ENCODE measurements at regions not wholly inside any gene's neighbourhood (a gene's known extent, or its start where the extent isn't known, plus 50 kb on each side); places are given as distances from the start of the nearest gene placed in this dataset.

DNA sequence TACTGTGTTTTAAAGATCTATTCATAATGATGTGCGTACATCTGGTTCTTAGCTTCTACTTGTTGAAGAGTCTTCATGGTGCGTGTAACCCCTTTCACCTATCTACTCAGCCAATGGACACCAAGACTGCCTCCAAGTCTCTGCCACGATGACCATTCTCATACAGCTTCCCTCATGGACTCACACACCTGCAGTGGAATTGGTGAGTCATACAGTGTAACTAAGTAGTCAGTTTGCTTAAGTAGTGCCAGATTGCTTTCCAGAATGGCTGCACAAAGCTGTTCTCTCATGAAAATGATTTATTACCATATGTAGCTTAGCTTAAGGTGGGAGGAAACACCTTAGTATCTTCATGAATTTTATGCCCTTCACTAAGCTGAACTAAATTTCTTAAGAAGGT is 112.3 kb downstream of the AKAP11 start:
- Histone ChIP-seq H4K20me1 (replicated peaks in 1 of 2; ENCODE audit: control insufficient read depth in 1 of 2, insufficient read depth in 2 of 2, low read length in 2 of 2) (no peaks in the 10 kb centered on the region), H3K18ac (ENCODE audit: extremely low read depth, low read length) (no peak overlapping the region), H3K14ac (ENCODE audit: insufficient read length) (no peak overlapping the region), H3K23ac (ENCODE audit: insufficient read length) (no peak overlapping the region), H3K56ac (replicated peaks; ENCODE audit: insufficient read length, low read depth, low read length) (no peak overlapping the region), H3K4me1 (replicated peaks in 1 of 4; ENCODE audit: control insufficient read depth in 3 of 4, insufficient read depth in 4 of 4, low read length in 3 of 4) (no peaks in the 10 kb centered on the region), H3K4me3 (ENCODE audit: extremely low read depth in 1 of 4, insufficient read depth in 2 of 4, low read depth in 3 of 4, low read length in 4 of 4) (no peak overlapping the region), H2AFZ (ENCODE audit: low read length) (no peak overlapping the region), H2BK12ac (ENCODE audit: low read depth, low read length) (no peak overlapping the region), H3K79me1 (ENCODE audit: low read depth, low read length) (no peaks in the 10 kb centered on the region), H3K27me3 (replicated peaks in 1 of 4; ENCODE audit: control insufficient read depth in 3 of 4, extremely low read depth in 1 of 4, insufficient read depth in 3 of 4, low read length in 3 of 4) (no peaks in the 10 kb centered on the region), H3K36me3 (ENCODE audit: control insufficient read depth in 2 of 4, insufficient read depth in 4 of 4, low read length in 3 of 4) (no peaks in the 10 kb centered on the region), H2BK15ac (ENCODE audit: low read length) (no peak overlapping the region), H3K23me2 (ENCODE audit: low read depth, low read length) (no peaks in the 10 kb centered on the region; the same call in 1 of the 2 replicates), H4K91ac (replicated peaks; ENCODE audit: insufficient read length, low read length) (no peak overlapping the region), H2BK5ac (ENCODE audit: low read depth, low read length) (no peak overlapping the region), H2BK20ac (ENCODE audit: low read length) (no peak overlapping the region), H3K9ac (replicated peaks in 1 of 4; ENCODE audit: extremely low read depth in 1 of 4, low read depth in 3 of 4, low read length in 3 of 4) (no peak overlapping the region), H3K4ac (replicated peaks; ENCODE audit: insufficient read length, low read depth, low read length) (no peak overlapping the region), H3K79me2 (ENCODE audit: control insufficient read depth in 1 of 2, insufficient read depth in 2 of 2, low read length in 2 of 2) (no peaks in the 10 kb centered on the region), H2AK5ac (ENCODE audit: low read depth, low read length) (no peak overlapping the region), H3K4me2 (ENCODE audit: insufficient read depth in 1 of 2, low read depth in 2 of 2, low read length in 2 of 2) (no peak overlapping the region), H2BK120ac (replicated peaks; ENCODE audit: low read depth, low read length) (no peak overlapping the region), H4K8ac (ENCODE audit: extremely low read depth, insufficient read depth, low read length) (no peak overlapping the region), H3K27ac (ENCODE audit: low read depth, low read length) (no peak overlapping the region), H4K5ac (ENCODE audit: insufficient read length, low read depth, low read length) (no peak overlapping the region), H3K9me3 (ENCODE audit: insufficient read depth in 2 of 2, low read depth in 1 of 2, low read length in 1 of 2) (peaks cover 0 to 4% of the 10 kb centered on the region in 2 experiments; a peak in 1 of 4 replicates)
- DNase-seq (ENCODE audit: low read depth in 1 of 2, low spot score in 2 of 2), result no peak
- CTCF ChIA-PET (ENCODE audit: partially characterized antibody), result interaction anchor here (0.9 kb wide), 2 partner anchors 94 to 96 kb away, joined by 3 read pairs; no protein-coding TSS in a partner anchor
- 96% methylated on average over 3 of the region's 3 CpGs; no CpG with 5 or more reads in 1 of the 2 experiments for WGBS, 2 experiments (ENCODE audit: extremely low coverage in 1 of 2, insufficient coverage in 1 of 2, insufficient read length in 1 of 2, insufficient replicate concordance in 2 of 2, low coverage in 1 of 2, low lambda C conversion rate in 2 of 2, missing lambda C conversion rate in 1 of 2)
- no peak for FAIRE-seq
- POLR2A ChIA-PET (ENCODE audit: partially characterized antibody), result no interaction called here
- TF ChIP-seq TEAD4 (IDR thresholded peaks at IDR 0.05; ENCODE audit: low read depth, low read length) (no peak), HDAC2 (IDR thresholded peaks at IDR 0.05; ENCODE audit: borderline replicate concordance in 1 of 2, low read depth in 2 of 2, low read length in 2 of 2) (no peak), NANOG (IDR thresholded peaks at IDR 0.05; ENCODE audit: insufficient read depth, low read depth, low read length, poor library complexity, severe bottlenecking) (no peak), JUND (IDR thresholded peaks at IDR 0.05; ENCODE audit: low read length) (no peak)

Measured in H1 (cell line).